ENCODE measurements at regions not wholly inside any gene's neighbourhood (a gene's known extent, or its start where the extent isn't known, plus 50 kb on each side); places are given as distances from the start of the nearest gene placed in this dataset.
"Not testable (repeated sequence)": the region's sequence is repeated elsewhere in the genome, so short reads cannot be mapped to it uniquely, and the experiment has no call there.

DNA sequence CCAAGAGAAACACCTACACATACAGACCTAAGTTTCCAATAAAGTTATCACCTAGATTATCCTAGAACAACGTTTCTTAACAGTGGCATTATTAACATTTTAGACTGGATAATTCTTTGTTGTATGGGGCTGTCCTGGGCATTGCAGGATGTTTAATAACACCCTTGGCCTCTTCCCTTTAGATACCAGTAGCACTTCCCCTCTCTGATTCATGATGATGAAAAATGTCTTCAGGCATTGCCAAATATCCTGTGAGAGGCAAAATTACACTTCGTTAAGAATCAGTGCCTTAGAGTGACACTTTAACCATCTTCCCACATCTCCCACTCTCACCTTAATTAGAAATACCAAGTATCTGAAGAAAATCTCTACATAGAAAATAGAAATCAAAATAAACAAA, 352.6 kb downstream of the CGGBP1 start:
- peak; percentile 53 for DNase-seq

DNA sequence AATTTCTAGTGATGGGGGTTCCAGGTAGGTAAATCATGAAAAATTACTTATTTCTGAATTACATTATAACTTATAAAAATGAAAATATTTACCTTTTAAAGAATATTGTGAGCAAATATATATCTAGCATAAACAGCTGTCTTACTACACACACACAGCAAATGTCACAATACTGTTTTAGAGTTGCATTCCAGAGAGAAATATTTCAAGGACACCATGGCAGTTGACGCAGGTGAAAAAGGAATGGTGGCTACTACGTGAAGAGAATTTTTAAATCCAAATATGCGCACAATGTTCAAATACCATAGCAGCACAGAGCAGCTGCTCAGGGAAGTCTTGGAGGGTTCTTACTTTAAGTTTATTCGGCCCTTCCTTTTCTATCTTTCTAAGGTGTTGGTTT, 356.2 kb downstream of the CGGBP1 start:
- DNase-seq: no peak

DNA sequence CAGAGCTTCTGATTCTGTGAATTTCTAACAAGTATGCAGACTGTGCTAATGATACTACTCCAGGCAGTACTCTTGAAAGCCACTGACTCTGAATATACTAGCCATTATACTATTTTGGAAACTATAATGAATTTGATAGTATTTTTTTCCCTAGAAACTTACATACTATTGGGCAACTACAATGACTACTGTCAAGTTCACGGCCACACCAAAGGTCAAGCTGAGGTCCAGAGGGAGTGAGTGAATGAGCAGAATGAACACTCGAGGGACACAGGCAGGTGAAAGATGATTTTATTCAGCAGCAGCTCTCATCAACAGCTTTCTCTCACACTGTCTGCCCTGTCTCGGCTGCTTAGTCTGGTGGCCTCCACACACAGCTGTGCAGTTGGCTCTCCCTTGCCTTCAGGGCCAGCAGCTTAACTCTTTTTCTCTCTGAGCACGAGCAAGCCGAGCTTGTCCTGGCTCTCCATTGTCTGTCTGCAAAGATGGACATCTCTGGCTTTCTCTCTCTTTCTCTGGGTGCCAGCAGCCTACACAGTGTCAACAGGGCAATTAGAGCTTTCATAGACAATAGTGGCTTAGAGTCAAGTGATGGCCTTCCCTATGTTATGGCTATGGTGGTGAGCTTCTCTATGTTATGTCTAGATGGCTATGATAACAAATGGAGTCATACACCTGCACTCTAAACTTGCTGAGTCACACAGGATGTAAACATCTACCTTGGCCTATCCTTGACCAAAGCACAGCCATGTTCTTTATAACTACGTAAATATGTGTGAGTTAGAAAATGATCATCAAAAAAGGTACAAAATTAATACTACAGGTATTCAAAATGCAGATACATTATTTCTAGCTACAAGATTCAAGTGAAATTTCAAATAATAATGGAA, 362.4 kb downstream of the CGGBP1 start:
- no peak for DNase-seq

DNA sequence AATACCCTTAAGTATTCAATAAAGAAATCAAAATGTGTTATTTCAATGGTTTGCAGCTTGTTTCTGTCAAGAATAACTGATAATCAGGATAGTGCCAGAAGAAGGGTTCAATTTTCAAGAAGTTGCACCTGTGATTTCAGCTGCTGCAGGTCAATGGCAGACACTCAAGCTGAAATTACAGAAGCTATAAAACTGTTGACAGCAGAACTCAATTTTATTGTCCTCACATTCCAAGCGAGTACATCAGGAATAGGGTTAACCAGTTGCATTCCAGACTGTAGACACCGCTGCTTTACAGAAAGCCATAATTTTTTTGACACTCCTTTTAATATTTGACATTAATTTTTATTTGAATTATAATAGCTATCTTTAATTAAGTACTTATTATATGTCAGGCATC, 364.1 kb downstream of the CGGBP1 start:
- no peak for DNase-seq

DNA sequence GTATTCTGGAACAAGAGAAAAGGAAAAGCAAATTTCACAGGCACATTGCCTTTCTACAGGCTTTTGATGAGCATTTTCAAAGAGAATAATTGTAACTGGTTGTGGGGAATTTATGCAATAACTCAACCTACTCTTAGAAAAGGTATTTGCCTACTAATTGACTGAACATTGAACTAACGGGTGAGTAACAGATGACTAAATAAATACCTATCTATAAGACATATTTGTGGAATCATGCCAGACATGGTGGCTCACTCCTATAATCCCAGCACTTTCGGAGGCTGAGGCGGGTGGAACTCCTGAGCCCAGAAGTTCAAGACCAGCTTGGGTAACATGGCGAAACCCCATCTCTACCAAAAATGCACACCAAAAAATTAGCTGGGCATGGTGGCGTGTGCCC, 367.7 kb downstream of the CGGBP1 start:
- DNase-seq: peak; percentile 76

DNA sequence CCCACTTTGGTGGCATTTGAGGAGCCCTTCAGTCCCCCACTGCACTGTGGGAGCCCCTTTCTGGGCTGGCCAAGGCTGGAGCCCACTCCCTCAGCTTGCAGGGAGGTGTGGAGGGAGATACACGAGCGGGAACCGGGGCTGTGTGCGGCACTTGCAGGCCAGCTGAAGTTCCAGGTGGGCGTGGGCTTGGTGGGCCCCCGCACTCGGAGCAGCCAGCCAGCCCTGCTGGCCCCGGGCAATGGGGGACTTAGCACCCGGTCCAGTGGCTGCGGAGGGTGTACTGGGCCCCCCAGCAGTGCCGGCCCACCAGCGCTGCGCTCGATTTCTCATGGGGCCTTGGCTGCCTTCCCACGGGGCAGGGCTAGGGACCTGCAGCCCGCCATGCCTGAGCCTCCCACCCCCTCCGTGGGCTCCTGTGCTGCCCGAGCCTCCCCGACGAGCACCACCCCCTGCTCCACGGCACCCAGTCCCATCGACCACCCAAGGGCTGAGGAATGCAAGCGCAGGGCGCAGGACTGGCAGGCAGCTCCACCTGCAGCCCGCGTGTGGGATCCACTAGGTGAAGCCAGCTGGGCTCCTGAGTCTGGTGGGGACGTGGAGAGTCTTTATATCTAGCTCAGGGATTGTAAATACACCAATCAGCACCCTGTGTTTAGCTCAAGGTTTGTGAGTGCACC, 379.7 kb downstream of the CGGBP1 start:
- DNase-seq: not testable (repeated sequence)

DNA sequence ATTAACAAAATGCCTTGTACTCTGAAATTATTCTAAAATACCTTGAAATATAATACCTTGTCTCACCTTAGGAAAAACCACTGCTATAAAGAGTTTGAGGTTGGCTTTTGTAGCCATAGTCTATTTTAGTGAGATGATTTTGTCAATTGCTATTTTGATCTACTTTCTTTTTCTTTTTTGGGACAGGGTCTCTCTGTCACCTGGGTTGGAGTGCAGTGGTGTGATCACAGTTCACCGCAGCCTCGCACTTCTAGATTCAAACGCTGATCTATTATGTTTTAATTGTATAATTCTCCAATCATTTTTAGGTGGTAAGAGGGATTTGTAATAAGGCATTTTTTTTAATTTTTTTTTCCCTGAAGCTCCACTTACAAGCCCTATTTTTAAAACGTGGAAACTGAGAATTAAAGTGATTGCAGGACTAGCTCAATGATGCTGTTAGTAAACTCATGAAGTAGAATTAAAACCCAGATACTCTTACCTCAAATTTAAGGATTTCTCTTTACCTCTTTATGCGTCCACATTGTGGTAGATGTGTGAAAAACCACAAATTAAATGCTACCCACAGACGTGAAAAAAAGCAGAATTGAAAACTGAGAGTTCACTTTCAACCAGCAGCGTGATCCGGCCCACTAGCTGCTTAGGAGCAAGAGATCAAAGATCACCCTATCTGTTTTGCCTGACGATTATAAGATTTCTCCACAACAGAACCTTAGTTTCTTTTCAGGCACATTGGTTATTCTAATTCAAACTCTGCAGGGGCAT, 384.2 kb downstream of the CGGBP1 start:
- no peak for DNase-seq

DNA sequence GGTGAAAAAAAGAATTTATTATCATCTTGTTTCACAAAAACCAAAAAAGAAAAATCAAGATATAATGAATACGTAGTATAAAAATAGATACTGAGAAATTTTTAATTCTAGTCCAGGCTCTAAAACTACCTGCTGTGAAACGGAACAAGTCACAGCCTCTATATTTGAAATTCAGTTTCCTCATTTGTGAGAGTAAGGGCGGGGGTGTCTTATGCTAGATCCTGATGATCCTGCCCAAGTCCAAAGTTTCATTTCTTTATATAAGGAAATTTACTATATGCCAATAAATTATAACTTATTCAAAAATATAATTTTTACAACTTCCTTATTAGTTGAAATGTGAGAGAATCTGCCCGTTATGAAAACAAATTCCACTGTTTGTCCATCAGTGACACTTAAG, 385.7 kb downstream of the CGGBP1 start:
- no peak for DNase-seq

DNA sequence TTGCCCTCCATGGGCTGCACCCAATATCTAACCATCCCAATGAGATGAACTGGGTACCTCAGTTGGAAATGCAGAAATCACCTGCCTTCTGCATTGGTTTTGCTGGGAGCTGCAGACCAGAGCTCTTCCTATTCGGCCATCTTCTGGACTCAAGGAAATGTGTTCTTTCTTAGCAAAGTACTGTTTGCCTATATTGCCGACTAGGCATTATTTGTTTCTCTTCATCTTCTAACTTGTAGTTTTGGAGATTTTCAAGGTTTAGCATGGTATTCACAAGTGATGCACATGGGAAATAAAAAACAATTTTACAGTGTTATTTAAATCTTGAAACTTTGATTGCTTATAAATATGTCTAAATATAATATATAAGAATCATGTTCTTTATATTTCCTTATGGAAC, 377.8 kb upstream of the POU1F1 start:
- DNase-seq: no peak

DNA sequence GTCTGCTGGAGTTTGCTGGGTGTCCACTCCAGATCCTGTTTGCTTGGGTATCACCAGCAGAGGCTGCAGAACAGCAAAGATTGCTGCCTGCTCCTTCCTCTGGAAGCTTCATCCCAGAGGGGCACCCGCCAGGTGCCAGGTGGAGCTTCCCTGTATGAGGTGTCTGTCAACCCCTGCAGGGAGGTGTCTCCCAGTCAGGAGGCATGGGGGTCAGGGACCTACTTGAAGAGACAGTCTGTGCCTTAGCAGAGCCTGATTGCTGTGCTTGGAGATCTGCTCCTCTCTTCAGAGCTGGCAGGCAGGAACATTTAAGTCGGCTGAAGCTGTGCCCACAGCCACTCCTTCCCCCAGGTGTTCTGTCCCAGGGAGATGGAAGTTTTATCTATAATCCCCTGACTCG, 376.8 kb upstream of the POU1F1 start:
- DNase-seq: not testable (repeated sequence)

DNA sequence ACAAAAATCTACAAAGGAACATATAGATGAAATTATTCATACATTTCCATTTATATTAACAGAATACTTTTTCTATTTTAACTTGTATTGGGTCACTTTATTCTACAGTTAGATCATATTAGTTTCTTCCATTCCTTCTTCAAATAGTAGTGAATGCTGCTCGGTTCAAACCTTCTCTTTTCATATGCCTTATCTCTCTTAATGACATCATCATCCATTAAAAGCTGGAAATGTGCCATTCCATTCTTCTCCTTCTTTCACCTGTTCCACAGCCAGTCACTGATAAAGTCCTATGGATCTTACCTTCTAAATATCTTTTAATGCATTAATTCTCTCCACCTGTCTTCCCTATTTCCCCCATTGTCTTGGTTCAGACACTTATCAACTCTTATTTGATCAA, 358.0 kb upstream of the POU1F1 start:
- DNase-seq: no peak

DNA sequence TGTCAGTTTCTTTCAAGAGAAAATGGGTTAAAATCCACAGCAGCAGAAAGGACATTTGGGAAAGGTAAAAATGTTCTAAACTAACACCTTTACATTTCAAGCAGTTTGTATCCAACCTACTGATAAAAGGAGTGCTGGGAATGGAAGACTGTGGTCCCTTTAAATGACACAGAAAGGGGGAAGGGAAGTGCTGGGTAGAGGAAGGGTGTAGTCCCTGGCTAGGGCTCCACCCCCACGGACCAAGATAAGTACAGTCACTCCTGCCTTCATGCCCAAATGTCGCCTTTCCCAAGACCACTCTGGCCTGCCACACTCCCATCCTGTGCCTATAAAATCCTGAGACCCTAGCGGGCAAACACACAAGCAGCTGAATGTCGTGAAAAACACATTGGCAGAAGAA, 350.9 kb upstream of the POU1F1 start:
- DNase-seq: no peak

DNA sequence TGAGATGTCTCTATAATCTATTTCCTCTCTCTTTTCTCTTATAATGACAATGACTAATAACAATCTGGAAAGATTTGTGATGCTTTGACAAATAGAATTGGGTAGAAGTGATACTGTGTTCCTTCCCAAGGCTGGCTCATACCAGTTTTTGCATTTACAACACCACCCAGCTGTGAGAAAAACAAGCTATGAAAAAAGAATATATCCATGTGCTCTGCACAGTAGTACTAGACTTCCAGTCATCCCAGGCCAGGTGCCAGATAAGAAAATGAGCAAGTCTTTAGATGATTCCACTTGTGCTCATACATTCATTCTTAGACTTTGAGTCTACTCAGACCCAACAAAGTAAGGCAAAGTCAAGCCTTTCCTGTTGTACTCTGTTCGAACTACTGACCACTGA, 350.2 kb upstream of the POU1F1 start:
- DNase-seq: peak; percentile 17

DNA sequence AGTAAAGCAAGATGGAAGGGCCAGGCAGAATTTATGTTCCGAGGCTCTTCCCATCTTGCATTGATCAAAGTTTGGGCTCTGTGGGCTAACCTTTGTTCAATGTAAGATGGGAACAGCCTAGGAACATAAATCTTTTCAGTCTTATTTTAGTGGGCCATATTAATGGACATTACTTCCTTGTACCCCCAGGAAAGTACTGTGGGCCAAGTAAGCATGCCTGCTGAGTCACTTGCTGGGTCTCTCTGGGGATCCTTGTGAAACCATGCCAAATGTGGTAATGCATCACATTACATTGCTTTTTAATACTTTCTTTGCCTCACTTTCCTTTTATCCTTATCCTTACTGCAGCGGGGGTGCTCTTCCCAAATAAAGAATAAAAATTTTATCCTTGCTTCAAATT, 349.5 kb upstream of the POU1F1 start:
- peak; percentile 13 for DNase-seq

DNA sequence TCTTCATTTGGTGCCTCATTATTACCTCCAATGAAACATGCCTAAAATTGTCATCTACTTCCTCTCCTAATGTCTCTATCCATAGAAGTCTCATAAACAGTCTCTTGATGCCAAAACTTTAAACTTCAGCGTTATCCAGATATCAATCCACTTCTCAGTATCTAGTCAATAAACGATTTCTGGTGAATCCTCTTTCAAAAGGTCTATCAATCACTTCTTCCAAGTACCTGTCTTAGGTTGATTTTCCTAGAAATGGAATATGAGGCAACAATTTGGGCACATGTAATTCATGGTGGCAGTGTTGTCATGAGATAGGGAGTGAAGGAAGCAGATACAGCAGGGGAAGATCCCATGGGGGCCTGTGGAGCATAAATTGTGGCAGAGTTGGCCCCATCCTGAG, 348.5 kb upstream of the POU1F1 start:
- DNase-seq: no peak

DNA sequence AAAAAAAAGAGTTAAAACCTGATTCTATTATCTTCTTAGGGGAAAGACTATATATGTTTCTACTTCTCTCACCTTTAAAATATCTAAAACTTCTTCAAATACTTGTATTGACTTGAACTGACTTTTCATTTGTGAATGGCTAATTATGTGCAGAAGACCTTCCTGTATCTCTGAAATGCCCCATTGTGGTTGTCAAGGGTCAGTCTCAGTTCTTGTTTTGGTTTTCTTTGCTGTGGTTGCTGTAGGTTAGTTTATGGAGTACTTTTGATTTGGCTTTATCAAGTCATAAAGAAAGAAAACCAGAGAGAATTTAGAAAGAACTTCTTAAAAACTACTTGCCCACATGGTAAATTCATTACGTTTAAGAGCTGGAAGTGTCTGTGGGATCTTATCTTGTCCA, 345.3 kb upstream of the POU1F1 start:
- no peak for DNase-seq

DNA sequence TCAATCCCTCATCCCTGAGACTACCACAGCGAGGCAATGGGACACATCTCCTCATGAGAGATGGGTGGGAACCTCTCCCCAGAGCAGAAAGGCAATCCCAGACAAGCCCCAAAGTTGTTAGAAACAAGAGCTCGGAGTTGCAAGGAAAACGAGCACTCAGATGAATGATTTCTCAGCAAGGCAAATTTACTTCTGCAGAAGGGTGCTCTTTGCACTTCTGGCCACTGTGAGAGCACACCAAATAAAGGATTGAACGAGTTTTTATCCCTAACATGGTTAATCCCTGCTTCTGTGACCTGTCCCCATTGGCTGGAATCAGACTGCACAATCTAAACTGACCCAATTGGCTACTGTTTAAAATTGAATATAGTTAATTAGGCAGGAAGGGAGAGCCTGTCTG, 339.1 kb upstream of the POU1F1 start:
- no peak for DNase-seq

DNA sequence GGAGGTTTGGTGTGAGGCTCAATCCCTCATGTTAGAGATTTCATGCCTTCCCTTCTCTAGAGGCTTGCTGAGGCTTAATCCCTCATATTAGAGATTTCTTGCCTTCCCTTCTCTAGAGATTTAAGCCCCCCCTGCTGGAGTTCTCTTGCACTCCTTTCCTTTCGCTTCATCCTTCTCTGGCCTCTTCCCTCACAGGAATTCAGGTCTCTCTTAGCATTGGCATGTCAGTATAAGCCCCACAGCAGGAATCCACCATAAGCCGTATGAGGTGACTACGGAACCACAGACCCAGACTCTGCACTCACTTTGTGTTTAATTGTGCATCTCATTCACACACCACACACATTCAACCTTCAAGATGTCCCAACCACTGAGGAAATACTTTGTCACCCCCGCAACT, 338.6 kb upstream of the POU1F1 start:
- no peak for DNase-seq

DNA sequence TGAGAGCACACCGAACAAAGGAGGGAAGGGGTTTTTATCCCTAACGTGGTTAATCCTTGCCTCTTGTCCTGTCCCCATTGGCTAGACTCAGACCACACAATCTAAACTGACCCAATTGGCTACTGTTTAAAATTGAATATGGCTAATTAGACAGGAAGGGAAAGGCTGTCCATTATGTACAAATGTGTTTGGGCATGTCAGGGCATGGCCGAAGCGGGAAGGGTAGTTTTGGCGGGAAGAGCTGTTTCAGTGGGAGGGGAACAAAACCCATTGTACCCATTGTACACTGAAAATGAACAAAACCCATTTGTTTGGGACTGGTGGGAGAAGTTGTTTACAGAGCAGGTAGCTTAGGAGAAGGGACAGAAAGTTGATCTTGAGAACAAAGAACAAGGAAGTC, 330.9 kb upstream of the POU1F1 start:
- DNase-seq: no peak

DNA sequence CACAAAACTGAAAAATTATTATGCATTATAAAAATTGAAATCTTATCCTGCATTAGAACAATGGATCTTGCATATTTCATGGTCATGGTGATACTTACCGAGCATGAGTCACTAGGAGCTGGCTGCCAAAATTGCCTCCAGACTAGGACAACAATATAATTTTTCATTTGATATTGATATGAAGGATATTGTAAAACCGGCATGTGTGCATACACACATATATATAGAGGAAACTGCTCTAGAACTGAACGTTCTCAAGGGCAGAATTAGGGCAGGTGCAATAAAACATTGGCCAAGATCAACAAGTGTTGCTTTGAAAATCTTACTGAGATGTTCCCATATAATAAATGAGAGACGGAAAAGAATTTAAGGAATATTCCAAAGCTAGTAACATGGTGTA, 319.4 kb upstream of the POU1F1 start:
- DNase-seq: no peak

DNA sequence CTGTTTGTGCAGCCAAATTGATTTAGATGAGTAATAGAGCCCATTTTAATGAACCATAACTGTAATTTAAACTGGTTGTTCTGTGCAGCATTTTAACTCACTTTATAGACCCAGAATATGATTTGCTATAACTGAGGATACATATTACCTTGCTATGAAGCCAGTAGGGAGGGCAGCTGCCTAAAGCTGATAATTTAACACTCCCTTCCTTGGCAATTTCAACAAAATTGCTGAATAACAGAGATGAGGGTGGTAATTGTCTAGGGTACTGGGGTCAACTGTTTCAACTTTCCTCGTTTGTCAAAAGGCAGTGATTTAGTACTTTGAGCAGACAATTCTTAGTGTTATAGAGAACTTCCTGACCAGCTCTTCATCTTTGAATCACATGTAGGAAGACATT, 304.9 kb upstream of the POU1F1 start:
- no peak for DNase-seq

DNA sequence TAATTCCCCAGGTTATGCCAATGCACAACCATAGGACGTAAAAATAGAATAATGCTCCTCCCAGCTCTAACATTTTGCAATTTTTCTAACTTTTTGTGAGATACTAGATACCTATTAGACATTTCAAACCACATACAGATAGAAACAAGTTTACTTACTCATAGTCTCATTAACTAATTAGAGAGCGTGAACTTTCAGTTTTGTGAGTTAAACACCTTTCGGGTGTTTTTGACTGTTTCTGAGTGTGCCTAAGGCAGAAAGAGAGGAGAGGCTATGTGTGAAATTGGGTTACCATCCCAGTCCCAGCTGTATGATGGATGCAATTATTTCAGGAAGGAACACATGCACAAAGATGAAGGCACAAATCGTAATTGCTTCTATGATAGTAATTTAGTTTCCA, 300.4 kb upstream of the POU1F1 start:
- no peak for DNase-seq

DNA sequence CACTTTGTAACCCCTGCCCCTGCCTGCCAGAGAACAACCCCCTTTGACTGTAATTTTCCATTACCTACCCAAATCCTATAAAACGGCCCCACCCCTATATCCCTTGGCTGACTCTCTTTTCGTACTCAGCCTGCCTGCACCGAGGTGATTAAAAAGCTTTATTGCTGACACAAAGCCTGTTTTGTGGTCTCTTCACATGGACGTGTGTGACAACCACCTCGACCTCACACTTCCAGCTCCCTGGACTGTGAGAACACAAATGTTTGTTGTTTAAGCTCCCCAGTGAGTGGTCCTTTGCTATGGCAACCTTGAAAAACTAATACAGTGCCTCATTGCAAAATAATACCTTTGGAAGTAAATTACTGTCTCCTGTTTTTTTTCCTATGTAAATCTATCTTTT, 299.2 kb upstream of the POU1F1 start:
- DNase-seq: no peak

DNA sequence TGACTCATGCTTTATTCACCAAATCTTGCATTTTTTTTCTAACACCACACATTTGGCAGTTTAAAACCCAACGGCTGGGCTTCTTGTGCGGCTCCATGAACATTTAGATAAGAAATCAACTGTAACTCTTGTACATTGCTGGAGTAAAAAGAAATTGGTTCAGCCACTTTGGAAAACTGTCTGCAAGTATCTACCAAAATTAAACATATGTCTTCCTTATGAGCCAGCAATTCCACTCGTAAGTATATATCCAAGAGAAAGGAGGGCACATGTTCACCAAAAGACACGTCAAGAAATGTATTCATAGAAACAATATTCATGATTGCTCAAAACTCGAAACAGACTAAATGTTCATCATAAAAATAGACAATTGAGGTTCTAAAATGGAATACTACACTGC, 291.9 kb upstream of the POU1F1 start:
- no peak for DNase-seq

All from HCEC 1CT (cell line).